HL-60/S4 (cell line): ENCODE measurements at regions not wholly inside any gene's neighbourhood (a gene's known extent, or its start where the extent isn't known, plus 50 kb on each side); places are given as distances from the start of the nearest gene placed in this dataset.
"Not testable (repeated sequence)": the region's sequence is repeated elsewhere in the genome, so short reads cannot be mapped to it uniquely, and the experiment has no call there.

Experiments used
- in situ Hi-C: fragments of 300-500 bp; cut with MboI; formaldehyde crosslinking; loops from 2 replicates; pipeline ENCODE4 v1.14.3; 2022; ENCODE audit warnings: low sequenced_read_pairs

DNA sequence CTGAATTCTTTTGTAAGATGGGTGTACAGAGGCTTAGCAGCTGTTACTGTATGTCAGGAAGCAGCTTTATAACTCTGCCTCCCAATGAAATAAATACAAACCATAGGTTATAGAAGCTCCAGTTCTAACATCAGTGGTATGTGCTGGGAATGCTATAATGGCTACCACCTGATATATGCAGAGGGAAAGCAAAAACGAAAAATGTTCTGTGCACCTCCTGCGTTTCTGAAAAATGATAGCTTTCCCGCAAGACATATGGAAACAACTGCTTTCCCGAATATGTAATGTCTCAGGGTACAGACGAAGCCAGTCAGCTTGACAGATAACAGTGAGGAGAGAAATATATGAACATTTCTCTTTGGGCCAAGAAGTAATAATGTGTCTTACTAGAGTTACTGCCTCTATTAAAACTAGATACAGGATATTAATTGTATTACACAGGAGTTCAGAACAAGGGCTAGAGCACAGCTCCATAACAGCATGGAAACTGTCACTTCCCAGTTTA is 517.0 kb upstream of the NRSN1 start:
- in situ Hi-C loops: no loop called here

DNA sequence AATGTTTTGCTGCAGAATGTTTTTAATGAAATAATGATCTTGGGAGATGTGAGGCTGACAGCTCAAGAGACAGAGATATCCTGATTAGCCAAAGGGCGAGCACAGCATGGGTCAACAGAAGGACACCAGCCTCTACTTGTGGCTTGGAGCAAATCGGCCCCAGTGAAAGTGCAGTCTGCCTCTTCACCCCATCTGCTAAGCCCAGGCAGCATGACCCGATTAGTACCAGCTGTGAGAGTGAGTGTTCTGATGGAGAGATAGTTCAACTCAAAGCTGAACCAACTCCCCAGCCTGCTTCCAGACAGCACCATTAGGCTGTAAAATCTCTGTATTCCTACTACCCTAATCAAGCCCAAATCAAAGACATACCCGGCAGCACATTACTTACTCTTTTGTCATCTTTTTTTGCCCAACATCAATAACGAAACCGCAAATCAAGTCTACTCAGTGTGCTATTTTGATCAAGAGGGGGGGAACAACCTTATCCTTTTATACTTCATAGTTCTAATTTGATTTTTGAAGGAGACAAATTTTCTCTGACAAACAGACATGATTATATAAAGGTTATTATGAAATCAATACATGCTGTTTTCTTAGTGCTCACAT is 514.1 kb upstream of the NRSN1 start:
- in situ Hi-C loops: no loop called here

DNA sequence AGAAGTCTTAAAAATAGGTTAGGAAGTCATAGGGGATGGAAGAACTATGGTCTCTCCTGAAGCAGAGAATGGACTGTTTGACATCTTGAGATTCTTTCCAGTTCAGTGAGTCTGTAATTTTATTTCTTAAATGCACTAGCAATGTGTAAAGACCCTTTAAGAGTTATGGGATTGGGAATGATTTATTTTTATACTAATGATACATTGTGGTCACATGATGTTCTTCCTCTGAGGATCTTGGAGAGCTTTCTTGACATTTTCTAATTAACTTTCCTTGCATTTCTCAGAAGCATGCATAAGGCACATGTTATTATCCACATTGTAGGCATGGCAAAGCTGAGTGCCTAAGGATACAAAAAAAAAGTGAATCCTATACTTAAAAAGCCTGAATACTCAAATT is 507.6 kb upstream of the NRSN1 start:
- in situ Hi-C loops: no loop called here

DNA sequence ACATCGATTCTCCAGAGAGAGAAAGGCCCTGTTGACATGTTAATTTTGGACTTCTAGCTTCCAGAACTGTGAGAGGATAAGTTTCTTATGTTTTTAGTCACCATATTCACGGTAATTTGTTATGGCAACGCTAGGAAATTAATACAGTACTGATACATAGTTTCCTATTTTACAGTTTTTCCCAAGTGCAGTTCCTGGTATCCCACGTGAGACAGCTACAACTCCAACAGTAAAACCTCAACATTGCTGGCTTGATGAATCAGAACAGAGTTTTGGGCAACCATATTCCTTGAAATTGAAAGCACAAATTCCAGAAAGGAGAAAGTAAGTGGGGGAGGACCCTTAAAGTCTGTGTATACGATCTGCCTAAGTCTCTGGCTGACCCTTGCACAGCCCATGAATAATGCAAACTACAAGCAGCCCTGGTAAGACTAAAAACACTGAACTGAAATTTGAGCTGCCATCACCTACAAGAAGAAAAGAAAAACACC is 505.1 kb upstream of the NRSN1 start:
- in situ Hi-C loops: no loop called here

DNA sequence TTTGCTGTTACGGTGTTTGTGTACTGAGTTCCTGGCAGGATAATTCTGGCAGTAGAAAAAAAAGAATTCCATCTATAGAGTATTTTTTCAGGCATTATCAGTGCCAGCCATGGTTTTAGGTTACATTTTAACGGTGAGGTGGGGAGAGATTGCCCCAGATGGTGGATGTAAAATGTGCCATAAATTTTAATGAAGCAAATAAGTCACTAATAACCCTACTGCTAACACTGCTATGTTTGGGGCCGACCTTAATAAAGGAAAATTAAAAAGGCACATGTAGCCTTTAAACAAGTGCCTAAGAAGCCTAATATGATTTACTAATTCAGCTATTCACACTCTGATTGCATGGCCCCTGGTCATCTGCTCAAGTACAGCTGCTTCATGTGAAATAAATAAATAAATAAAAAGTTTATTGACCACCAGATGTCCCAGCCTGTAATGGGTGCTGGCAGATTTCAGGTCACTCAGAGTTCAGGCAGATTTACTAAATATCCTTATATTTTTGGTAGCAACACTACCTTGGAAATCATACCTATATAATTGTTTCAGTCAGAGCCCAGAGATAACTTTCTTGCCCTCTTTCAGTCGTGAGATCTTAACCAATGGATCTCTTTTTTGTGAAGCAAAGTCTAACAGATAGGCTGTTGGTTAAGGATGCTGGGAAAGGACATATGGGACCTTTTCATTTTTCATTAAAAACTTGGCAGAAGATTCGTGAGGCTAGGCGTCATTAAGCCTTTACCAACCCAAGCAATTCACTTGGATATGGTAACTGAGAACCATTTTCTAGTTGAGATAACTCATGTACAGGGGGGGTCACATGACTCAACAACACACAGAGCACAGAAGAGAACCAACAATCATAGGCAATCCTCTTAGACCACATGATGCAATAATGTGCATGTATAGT is 495.0 kb upstream of the NRSN1 start:
- in situ Hi-C loops: no loop called here

DNA sequence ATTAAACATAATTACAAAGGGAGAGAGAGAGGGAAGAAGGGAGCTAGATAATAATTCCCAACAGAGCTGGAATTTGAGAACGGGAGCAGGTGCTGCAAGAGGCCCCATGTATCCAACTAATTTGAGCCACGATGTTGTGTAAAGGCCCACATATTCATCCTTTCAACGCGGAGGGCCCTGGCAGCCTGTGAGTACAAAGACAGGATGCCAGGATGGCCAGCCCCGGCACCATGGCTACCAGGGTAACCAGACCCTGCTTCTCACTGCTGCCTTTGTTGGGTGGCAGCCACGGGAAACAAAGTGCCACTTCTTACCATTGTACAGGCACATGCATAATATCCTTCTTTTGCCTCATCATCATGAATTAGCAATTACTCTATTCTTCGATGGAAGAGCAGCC is 492.0 kb upstream of the NRSN1 start:
- in situ Hi-C loops: no loop called here

DNA sequence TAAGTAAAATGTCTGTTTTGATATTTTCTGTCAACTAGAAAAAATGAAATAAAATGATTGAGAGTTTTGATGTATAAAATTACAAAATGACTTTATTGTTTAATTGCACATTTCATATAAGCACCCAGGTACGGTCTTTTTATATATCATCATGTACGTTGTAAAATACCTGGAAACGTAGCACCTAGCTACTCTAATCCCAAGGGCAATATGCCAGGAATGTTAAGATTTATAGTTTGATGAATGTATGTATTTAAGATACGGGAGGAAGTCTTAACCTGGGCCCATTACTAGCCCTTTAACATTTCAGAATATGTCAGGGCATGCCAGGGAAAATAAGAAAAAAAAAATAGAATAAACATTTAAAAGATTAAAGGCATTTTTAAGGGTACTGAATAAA is 490.9 kb upstream of the NRSN1 start:
- in situ Hi-C loops: no loop called here

DNA sequence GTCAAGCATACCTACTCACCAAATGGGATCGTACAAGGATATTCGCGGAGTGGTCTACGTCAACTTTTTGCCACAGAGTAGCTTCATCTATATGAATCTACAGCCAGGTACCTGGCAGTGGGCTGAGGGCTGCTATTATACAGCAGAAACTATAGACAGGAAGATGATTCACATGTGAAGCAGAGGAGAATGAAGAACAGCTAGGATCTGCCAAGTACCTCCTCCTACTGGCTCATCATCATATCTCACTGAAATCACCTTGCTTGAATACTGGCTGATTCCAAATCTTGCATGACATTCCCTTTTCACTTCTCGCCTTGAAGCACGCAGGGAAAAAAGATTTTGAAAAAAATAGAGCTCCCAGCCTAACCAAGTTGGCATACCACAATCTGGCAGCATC is 488.7 kb upstream of the NRSN1 start:
- in situ Hi-C loops: no loop called here

DNA sequence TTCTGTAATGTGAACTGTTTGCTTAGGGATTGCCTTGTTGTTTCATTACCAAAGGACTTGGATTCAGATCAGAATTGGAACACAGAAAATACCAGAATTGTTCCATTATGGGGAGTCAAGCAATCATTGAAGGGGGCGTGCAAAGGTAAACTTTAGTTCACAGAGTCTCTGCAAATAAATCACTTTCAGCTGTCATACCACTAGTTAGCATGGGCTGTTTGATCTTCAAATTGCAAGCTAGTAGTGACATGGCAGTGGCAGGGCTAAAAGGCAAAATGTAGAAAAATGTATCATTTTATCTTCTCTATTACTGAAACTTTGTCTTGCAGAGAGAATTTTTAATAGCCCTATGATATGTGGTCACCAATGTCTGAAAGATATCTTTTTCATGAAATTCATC is 483.2 kb upstream of the NRSN1 start:
- in situ Hi-C loops: no loop called here

DNA sequence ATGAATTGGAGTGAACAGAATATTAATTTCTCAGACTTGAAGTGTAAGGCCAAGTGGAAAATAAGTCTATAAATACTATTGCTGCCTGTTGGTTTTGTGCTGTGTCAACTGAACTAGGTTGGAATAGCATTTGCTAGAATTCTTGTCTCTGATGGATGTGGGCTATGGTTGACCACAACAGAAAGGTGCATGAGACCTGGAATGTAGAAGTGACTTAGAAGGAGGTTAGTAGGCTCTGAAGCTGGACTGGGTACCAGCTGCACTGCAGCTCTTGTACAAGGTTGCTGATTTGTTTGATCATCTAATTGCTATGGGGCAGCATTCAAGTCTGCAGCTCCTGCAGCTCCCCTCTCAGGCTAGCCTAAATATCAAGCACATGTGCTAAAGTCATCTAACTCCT is 479.0 kb upstream of the NRSN1 start:
- in situ Hi-C loops: no loop called here

DNA sequence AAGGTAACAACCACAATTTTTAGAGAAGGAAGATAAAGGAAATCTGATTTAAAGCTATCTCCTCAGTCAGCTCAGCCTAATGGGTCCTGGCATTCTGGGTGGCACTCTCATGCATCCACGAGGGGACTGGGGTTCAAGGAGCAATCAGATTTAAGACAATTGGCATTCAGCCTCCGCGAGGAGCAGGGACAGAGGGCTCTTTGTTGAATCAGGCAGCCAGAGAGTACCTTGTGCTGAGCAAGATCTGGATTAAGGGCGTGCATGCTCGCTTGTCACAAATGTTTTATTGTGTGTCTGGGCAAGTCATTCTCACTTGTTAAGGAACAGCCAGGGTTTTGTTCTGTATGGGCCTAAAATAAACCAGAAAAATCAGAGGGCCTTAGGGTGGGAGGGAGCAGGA is 475.3 kb upstream of the NRSN1 start:
- in situ Hi-C loops: no loop called here

DNA sequence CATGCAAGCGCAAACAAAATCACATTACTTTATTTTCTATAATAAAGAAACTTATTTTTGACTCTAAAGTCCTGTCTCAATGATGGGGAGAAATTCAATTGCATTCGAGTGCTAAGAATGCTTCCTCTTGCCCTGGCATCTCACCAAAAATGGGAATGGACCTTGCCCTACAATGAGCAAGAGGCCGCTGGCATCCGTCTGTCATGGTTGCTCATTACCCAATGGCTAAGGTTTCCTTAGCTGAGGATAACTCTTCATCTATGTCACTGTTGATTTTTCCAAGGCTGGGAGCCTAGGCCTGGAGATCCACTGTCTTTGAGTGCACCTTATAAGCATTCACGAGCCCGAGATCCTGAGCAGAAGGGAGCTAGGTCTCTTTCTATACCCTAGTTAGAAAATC is 471.3 kb upstream of the NRSN1 start:
- in situ Hi-C loops: no loop called here

DNA sequence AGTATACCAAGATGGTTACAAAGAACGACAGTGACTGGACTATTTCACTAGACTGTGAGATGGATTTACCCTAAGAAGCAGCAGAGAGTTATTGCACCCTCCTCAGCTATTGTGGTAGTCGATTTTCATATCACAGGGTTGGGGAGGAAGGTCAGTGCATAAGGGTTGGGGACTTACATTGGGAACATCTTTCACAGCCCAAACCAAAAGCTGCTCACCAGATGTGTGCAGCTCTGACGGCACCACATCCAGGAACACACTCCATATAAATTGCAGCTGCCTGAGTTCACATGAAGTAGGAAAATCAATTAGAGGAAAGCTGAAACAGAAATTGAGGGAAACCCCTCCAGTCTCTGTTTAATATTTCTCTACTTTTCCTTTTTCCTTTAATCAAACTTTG is 470.5 kb upstream of the NRSN1 start:
- in situ Hi-C loops: no loop called here

DNA sequence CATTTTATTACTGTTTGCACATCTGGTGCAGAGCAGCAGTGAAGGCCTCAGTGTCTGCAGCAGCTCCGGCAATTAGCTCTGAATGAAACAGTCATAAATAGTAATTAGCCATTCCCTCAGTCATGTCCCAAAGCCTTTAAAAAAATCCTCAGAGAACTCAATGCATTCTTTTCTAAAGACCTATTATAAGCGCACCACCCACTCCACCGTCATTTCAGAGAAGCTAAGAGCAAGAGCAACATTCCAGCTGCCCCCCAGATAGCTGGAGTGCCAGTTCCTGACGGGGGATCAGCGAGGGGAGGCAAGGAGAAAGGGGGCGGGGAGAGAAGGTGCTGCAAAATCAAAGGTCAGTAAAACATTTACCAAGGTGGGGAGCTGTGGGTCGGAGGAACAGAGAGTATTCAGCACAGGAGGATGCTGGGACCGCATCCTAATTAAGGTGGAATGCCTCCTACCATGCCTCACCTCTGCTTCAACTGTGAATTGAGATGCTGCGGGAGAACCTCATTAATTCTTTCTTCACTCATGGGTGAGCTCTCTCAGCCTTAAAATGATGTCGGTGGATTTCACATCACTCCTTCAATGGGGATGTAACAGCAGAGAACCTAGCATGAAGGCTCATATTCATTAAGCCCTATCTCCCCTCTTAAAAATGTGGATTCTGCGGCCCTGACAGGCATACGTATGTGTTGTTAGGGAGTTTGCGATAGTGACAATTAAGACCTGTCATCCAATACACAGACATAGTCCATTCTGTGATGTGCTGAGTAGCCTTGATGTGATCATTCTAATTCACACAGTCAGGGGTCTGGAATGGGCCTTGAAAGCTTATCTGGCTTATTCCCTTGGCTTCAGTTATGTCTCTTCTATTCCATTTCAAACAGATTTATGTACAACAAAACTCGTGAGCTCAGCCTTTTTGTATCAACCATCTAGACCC is 469.5 kb upstream of the NRSN1 start:
- in situ Hi-C loops: no loop called here

DNA sequence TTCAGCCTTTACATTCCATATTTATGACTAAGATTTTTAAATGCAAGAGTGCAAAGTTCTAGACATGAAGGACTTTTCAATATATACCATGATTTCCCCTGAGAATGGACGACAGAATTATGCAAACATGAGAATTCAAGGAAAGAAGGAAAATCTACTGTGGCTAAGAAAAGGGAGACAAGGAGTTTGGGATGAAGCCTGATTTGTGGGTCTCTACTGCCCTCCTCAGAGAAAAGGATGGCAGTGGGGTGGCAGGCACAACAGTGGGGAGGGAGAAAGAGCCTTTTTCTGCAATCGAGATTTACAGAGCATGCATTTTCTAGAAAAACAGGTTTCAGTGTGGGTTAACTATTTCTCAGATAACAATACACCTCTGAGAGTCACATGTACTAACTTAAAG is 466.9 kb upstream of the NRSN1 start:
- in situ Hi-C loops: no loop called here

DNA sequence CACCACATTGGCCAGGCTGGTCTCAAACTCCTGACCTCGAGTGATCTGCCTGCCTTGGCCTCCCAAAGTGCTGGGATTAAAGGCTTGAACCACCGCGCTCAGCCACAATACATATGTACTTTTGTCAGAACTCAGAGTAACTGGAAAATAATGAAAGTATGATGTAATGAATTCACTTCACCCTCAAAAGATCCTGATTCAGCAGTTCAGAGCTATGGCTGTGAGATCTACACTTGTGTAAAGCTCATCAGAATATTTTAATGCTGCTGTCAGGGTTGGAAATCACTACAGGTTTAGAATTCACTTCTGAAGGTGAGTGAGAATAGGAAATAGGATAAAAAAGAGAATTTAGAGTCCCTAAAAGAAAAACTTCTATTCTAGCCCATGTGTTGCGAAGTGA is 464.5 kb upstream of the NRSN1 start:
- in situ Hi-C loops: no loop called here

DNA sequence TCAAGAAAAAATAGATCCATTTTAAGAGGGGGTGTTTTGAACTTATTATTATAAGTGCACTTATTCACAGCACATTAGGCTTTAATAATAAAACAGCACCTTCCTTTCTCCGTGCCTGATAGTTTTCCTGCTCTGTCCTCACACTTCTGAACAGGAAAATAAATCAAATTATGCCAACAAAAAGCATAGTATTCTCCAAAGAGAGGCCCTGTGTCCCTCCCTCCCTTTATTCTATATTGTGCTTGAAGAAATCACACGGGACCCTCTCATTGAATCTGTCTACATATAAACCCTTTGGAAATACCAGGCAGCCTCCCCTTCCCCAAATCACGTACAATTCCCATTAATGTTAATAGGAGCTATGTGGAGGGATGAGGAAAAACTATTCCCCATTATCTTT is 462.9 kb upstream of the NRSN1 start:
- in situ Hi-C loops: no loop called here

DNA sequence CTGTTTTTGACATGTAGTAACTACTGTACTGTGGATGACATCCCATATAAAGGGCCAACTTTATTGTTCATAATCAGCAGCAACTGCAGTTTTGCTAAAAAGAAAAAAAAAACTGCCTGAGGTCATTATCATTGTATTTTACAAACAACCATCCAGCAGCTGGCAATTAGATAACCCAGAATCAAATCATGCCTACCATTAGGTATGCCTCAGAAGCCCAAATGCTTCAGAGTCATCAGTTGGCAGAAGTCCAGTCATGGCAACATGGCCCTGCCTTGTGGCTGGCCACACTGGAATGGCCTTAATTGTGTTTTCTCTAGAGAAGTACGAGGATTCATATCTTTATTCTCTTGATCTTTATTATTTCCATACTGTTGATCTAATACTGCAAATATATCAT is 462.4 kb upstream of the NRSN1 start:
- in situ Hi-C loops: no loop called here

DNA sequence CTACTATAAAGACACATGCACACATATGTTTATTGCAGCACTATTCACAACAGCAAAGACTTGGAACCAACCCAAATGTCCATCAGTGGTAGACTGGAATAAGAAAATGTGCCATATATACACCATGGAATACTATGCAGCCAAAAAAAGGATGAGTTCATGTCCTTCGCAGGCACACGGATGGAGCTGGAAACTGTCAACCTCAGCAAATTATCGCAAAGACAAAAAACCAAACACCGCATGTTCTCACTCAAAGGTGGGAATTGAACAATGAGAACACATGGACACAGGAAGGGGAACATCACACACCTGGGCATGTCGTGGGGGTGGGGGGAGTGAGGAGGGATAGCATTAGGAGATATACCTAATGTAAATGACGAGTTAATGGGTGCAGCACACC is 460.1 kb upstream of the NRSN1 start:
- in situ Hi-C loops: not testable (repeated sequence)

DNA sequence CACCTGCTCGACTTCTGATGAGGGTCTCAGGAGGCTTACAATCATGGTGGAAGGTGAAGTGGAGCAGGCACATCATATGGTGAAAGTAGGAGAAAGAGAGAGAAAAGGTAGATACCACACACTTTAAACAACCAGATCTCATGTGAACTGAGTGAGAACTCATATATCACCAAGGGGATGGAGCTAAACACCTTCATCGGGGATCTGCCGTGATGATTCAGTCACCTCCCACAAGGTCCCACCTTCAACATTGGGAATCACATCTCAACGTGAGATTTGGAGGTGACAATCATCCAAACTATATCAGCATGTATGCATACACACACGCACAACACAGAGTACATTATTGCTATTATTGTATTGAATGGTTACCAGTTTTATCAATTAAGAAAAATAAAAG is 453.3 kb upstream of the NRSN1 start:
- in situ Hi-C loops: no loop called here

DNA sequence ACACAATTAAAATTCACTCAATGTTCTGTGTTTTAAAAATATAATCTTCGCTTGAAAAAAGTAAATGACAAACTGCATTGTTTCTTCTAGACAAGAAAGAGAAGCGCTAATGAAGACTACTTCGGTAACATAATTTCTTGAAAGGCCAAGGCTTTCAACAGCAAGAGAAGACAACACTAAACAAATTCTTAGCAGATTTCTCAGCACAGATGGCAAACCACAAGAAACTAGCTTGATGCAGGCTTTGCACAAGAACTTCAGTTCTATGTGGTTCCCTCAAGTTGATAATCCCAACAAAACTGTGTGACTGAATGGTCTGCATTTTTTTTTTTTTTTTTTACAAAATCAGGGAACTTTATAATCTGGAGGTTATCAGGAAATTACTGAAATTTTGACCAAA is 447.4 kb upstream of the NRSN1 start:
- in situ Hi-C loops: no loop called here
